ENCODE measurements at regions not wholly inside any gene's neighbourhood (a gene's known extent, or its start where the extent isn't known, plus 50 kb on each side); places are given as distances from the start of the nearest gene placed in this dataset.

DNA sequence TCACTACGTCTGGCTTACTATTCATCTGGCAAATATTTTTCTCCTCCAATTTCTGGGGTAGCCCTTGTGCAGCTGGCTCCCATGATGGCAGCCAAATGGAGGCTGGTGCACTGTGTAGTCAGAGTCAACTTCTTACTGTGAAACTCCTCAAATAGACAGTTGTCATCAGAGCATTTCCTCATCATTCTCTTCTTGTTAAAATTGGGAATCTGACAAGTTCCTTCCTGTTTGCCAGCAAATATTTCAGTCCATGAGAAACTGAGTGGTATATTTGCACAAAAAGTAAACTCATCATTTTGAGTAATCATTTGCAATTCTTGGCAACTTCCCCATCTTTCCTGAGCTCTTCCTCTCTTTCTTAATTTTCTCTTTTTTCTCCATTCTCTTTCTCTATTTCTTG, 394.9 kb upstream of the RGS17 start:
- DNase-seq, result no peak
- Histone ChIP-seq H3K4me1 (no peaks in the 10 kb centered on the region), H3K27ac (no peak overlapping the region), H3K36me3 (no peaks in the 10 kb centered on the region), H3K27me3 (no peaks in the 10 kb centered on the region), H3K9me3 (no peaks in the 10 kb centered on the region), H3K4me3 (no peak overlapping the region), H3K9ac (ENCODE audit: low read depth in 2 of 2, low read length in 2 of 2) (no peak overlapping the region)
- TF ChIP-seq, protein P1, sequence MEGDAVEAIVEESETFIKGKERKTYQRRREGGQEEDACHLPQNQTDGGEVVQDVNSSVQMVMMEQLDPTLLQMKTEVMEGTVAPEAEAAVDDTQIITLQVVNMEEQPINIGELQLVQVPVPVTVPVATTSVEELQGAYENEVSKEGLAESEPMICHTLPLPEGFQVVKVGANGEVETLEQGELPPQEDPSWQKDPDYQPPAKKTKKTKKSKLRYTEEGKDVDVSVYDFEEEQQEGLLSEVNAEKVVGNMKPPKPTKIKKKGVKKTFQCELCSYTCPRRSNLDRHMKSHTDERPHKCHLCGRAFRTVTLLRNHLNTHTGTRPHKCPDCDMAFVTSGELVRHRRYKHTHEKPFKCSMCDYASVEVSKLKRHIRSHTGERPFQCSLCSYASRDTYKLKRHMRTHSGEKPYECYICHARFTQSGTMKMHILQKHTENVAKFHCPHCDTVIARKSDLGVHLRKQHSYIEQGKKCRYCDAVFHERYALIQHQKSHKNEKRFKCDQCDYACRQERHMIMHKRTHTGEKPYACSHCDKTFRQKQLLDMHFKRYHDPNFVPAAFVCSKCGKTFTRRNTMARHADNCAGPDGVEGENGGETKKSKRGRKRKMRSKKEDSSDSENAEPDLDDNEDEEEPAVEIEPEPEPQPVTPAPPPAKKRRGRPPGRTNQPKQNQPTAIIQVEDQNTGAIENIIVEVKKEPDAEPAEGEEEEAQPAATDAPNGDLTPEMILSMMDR (IDR thresholded peaks at IDR 0.05), result no peak
- intact Hi-C loops (cut with DNase I), result no loop called here

DNA sequence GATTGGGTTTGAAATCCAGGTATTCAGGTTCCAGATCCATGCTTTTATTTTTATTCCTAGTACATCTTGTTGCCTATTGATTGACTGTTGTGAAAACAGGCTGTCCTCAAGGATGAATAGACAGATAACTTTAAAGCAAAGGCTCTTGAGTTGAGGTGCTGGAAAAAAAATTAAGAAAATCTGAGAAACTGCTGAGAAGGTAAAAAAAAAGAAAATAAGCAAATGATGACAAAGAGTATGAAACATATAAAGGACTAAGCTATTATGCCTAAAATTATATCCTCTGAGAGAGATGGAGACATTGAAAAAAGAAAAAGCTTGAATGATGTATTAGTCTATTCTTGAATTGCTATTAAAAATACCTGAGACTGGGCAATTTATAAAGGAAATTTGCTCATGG, 392.3 kb upstream of the RGS17 start:
- Histone ChIP-seq H3K36me3 (no peaks in the 10 kb centered on the region), H3K9me3 (no peaks in the 10 kb centered on the region), H3K27me3 (no peaks in the 10 kb centered on the region), H3K27ac (no peak overlapping the region), H3K9ac (ENCODE audit: low read depth in 2 of 2, low read length in 2 of 2) (no peak overlapping the region), H3K4me3 (no peak overlapping the region), H3K4me1 (no peaks in the 10 kb centered on the region)
- TF ChIP-seq, protein P1 (IDR thresholded peaks at IDR 0.05), result no peak
- no peak for DNase-seq
- intact Hi-C loops (cut with DNase I), result no loop called here

DNA sequence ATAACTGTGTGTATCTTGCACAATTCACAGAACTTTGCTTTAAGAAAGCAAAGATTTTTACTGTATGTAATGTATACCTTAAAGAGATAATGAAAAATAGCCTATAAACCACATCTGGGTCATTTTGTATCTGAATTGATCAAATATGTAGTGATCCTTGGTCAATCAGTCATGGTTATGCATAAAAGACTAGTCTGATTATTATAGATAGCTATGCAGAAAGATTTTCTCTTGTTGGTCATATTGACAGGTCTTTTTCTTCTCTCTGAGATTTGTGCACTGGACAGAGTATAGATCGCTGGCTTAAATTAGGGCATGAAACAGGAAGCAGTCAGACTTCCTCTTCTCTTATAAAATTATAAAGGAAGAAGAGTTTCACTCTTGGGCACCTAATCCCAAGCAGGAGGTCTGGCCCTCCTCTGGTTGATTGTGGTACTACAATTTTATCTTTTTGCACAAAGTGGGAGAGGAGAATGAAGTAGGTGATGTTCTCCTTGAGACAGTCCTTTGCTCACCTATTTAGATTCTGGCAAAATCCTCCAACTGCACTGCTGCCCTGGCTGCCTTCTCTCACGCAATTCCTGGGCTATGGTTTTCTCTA, 380.9 kb upstream of the RGS17 start:
- Histone ChIP-seq H3K4me3 (no peak overlapping the region), H3K9me3 (no peaks in the 10 kb centered on the region), H3K27me3 (no peaks in the 10 kb centered on the region), H3K9ac (ENCODE audit: low read depth in 2 of 2, low read length in 2 of 2) (no peak overlapping the region), H3K4me1 (no peaks in the 10 kb centered on the region), H3K36me3 (no peaks in the 10 kb centered on the region), H3K27ac (no peak overlapping the region)
- TF ChIP-seq, protein P1 (IDR thresholded peaks at IDR 0.05), result peak; percentile 54
- intact Hi-C loops (cut with DNase I), result loop anchor here (10.0 kb wide), 1 partner anchor 477 kb away; no protein-coding TSS in a partner anchor
- no peak for DNase-seq

DNA sequence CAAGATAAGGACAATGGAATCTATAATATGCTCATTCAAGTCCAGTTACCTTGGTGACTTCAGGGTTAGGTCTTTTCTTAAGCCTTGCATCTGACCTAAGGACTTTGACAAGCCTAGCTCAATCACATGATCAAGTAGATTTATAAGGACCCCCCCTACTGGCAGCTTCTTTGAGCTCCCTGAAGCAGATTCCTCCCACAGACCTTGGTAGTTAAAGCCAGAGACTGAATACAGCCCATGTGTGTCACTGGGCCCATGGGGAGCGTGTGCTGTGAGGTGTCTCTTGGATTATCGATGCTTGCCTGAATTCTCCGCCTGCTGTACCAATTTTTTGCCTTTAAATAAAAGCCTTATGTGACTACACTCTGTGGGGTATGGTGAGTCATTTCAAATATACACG, 372.7 kb upstream of the RGS17 start:
- TF ChIP-seq, protein P1 (IDR thresholded peaks at IDR 0.05), result no peak
- intact Hi-C loops (cut with DNase I), result no loop called here
- no peak overlapping the region for H3K9ac ChIP-seq (ENCODE audit: low read depth in 2 of 2, low read length in 2 of 2)
- no peak overlapping the region for H3K4me3 ChIP-seq
- H3K4me1 ChIP-seq, result no peaks in the 10 kb centered on the region
- no peaks in the 10 kb centered on the region for H3K36me3 ChIP-seq
- DNase-seq, result no peak
- H3K9me3 ChIP-seq, result no peaks in the 10 kb centered on the region
- no peak overlapping the region for H3K27ac ChIP-seq
- H3K27me3 ChIP-seq, result no peaks in the 10 kb centered on the region

GRCh38 chr6:153493501-153493900, 362.4 kb upstream of the RGS17 start:
- intact Hi-C loops (cut with DNase I), result no loop called here
- Histone ChIP-seq H3K4me3 (no peak overlapping the region), H3K9me3 (no peaks in the 10 kb centered on the region), H3K9ac (ENCODE audit: low read depth in 2 of 2, low read length in 2 of 2) (no peak overlapping the region), H3K27ac (no peak overlapping the region), H3K4me1 (no peaks in the 10 kb centered on the region), H3K36me3 (no peaks in the 10 kb centered on the region), H3K27me3 (no peaks in the 10 kb centered on the region)
- TF ChIP-seq, protein P1 (IDR thresholded peaks at IDR 0.05), result no peak
- DNase-seq, result no peak
